Lower leg skin (tissue), 3 donors: ENCODE measurements at regions not wholly inside any gene's neighbourhood (a gene's known extent, or its start where the extent isn't known, plus 50 kb on each side); places are given as distances from the start of the nearest gene placed in this dataset.

Source experiments
- CTCF ChIP-seq, 3 donors: fragments of 450-650 bp; IDR thresholded peaks; one replicate each; pipeline ENCODE4 v1.5.1; 2016; ENCODE audit warnings: antibody characterized with exemption in 3 of 3, mild to moderate bottlenecking in 3 of 3, moderate library complexity in 2 of 3
- POLR2A ChIP-seq, 2 donors: fragments of 450-650 bp; IDR thresholded peaks; one replicate each; pipeline ENCODE4 v1.6.1; 2016 to 2017; ENCODE audit warnings: antibody characterized with exemption in 2 of 2, mild to moderate bottlenecking in 1 of 2, moderate library complexity in 1 of 2

GRCh38 chr3:8313560-8314267, 187.9 kb upstream of the LMCD1 start:
- no peak for TF ChIP-seq CTCF (IDR thresholded peaks at IDR 0.05)
- no peak for TF ChIP-seq POLR2A (IDR thresholded peaks at IDR 0.05)
